Right lobe of liver (tissue), 6 donors: ENCODE measurements at regions not wholly inside any gene's neighbourhood (a gene's known extent, or its start where the extent isn't known, plus 50 kb on each side); places are given as distances from the start of the nearest gene placed in this dataset.

ENCODE experiments used
- ATAC-seq, 4 donors: fragments of 200-7000 bp; cut with Tn5 transposase; one replicate each; pipeline ENCODE4 v1.9.1; 2020; ENCODE audit warnings: mild to moderate bottlenecking in 4 of 4, moderate library complexity in 4 of 4
- DNase-seq, 3 donors: peaks; one replicate each; pipeline ENCODE4 v3.0.0-alpha.2; 2020
- H3K27ac ChIP-seq, 3 donors: fragments of 200-600 bp; one replicate each; pipeline ENCODE4 v1.8.0; 2022
- H3K27me3 ChIP-seq, 2 donors: fragments of 200-600 bp; one replicate each; pipeline ENCODE4 v1.8.0; 2022
- H3K36me3 ChIP-seq, 4 donors: fragments of 200-600 bp; sonication (generic) in 1 of 4; one replicate each; pipeline versions ENCODE4 v1.5.1 to v1.8.0; 2017 to 2022; ENCODE audit warnings: control low read depth in 1 of 4
- H3K4me1 ChIP-seq, 4 donors: fragments of 200-600 bp; sonication (generic) in 1 of 4; one replicate each; pipeline versions ENCODE4 v1.5.1 to v1.8.0; 2017 to 2022; ENCODE audit warnings: control low read depth in 1 of 4
- H3K4me3 ChIP-seq, 3 donors: fragments of 200-600 bp; one replicate each; pipeline ENCODE4 v1.8.0; 2022
- H3K9me3 ChIP-seq, 4 donors: fragments of 200-600 bp; sonication (generic) in 1 of 4; one replicate each; pipeline versions ENCODE4 v1.5.1 to v1.8.0; 2017 to 2022; ENCODE audit warnings: control low read depth in 1 of 4
- POLR2A ChIP-seq: fragments of 450-650 bp; IDR thresholded peaks from one replicate; pipeline ENCODE4 v1.6.1; 2017; ENCODE audit warnings: antibody characterized with exemption, mild to moderate bottlenecking
- WGBS: methylation state at CpG from one replicate; pipeline ENCODE4 v1.1.6; 2018; ENCODE audit warnings: low coverage, low lambda C conversion rate; ENCODE audit not compliant: insufficient coverage; ENCODE audit errors: missing lambda C conversion rate; 5-methylcytosine and 5-hydroxymethylcytosine counted together
- intact Hi-C, 2 donors: fragments of 100-400 bp; cut with DNase I; formaldehyde crosslinking; loops; one replicate each; pipeline versions ENCODE4 v1.11.2 to v1.14.1; 2022
- TF ChIP-seq, protein P1 (sequence below), 4 donors: fragments of 200-600 bp in 3 of 4; fragments of 450-650 bp in 1 of 4; IDR thresholded peaks; one replicate each; pipeline versions ENCODE4 v1.5.1 to v1.8.0; 2016 to 2022; ENCODE audit warnings: antibody characterized with exemption in 4 of 4, mild to moderate bottlenecking in 2 of 4
- donor health status: DM: no; HTN: yes; CAD: no.
- donor health status: DM: no; HTN: no; CAD: no.
- donor health status: DM: no; HTN: no; CAD: no.
- donor health status: DM: no; HTN: yes; CAD: no.
- donor health status: DM: no; HTN: yes; CAD: no.

DNA sequence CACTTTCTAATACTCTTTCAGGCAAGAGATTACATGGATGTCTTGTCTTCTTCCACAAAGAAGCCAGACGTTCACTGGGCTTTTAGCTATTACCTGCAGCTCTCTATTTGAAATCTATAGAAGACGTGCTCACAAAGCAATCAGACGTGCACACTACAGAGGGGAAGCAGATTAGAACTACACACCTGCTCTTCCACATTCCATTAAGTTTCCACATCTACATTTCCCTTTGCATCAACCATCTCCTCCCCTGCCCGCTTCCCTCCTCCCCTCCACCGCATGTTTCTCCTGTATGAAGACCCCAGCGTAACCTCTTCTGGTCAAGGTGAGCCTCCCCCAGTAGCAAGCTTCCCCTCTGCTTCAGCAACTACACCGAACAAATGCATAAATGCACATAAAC lies 119.8 kb downstream of the DHX15 start:
- no peak for DNase-seq
- TF ChIP-seq, protein P1, sequence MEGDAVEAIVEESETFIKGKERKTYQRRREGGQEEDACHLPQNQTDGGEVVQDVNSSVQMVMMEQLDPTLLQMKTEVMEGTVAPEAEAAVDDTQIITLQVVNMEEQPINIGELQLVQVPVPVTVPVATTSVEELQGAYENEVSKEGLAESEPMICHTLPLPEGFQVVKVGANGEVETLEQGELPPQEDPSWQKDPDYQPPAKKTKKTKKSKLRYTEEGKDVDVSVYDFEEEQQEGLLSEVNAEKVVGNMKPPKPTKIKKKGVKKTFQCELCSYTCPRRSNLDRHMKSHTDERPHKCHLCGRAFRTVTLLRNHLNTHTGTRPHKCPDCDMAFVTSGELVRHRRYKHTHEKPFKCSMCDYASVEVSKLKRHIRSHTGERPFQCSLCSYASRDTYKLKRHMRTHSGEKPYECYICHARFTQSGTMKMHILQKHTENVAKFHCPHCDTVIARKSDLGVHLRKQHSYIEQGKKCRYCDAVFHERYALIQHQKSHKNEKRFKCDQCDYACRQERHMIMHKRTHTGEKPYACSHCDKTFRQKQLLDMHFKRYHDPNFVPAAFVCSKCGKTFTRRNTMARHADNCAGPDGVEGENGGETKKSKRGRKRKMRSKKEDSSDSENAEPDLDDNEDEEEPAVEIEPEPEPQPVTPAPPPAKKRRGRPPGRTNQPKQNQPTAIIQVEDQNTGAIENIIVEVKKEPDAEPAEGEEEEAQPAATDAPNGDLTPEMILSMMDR (IDR thresholded peaks at IDR 0.05) = no peak
- no peak for TF ChIP-seq POLR2A
- H3K9me3 ChIP-seq = no peaks in the 10 kb centered on the region
- H3K36me3 ChIP-seq = no peaks in the 10 kb centered on the region
- H3K27ac ChIP-seq = no peak overlapping the region
- 71% methylated on average over 7 of the region's 7 CpGs for WGBS
- H3K4me1 ChIP-seq = no peaks in the 10 kb centered on the region
- no peak for ATAC-seq
- intact Hi-C loops = no loop called here
- H3K27me3 ChIP-seq = peaks cover 0 to 6% of the 10 kb centered on the region in 2 donors
- no peak overlapping the region for H3K4me3 ChIP-seq

DNA sequence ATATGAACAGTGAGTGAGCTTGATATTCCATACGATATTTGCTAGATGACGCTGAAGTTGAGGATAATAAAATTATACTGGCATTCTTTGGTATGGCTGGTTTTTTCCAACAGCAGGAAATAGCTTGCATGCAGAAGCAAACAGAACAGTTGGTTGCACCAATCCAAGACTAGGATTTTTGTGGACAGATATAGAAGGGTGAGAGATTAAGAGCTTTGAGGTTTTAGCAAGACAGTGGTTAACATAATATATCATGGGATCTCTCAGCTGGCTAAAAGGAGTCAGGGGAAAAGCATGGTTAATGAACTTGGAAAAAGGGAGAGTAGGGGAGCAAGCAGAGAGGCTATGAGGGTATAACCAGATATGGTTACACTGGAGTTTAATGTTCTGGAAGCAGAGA lies 127.9 kb downstream of the DHX15 start:
- no peak overlapping the region for H3K4me3 ChIP-seq
- no peaks in the 10 kb centered on the region for H3K4me1 ChIP-seq
- no peaks in the 10 kb centered on the region for H3K36me3 ChIP-seq
- no peak overlapping the region for H3K27ac ChIP-seq
- ATAC-seq = no peak
- no peaks in the 10 kb centered on the region for H3K27me3 ChIP-seq
- intact Hi-C loops = no loop called here
- no peak for DNase-seq
- TF ChIP-seq, protein P1 (IDR thresholded peaks at IDR 0.05) = no peak
- no peak for TF ChIP-seq POLR2A
- H3K9me3 ChIP-seq = no peaks in the 10 kb centered on the region
- 69% methylated on average over 2 of the region's 2 CpGs for WGBS

DNA sequence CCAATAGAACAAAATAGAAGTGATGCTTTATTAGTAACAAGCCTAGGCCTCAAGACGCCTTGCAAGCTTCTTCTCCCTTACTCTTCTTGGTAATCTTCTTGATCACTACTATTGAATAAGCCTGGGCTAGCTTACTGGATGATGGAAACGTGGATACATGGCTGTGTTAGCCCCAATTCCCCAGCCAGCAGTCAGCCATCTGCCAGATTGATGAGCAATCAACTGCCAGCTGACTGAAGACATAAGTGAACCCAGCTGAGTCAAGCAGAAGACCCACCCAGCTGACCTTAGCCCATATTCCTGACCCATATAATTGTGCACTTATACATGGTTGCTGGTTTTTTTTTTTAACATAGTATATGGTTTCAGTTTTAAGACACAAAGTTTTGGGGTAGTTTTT lies 130.4 kb downstream of the DHX15 start:
- WGBS = 57% methylated on average over 1 of the region's 2 CpGs
- no peak for TF ChIP-seq POLR2A
- TF ChIP-seq, protein P1 (IDR thresholded peaks at IDR 0.05) = no peak
- Histone ChIP-seq H3K4me1 (no peaks in the 10 kb centered on the region), H3K27ac (no peak overlapping the region), H3K9me3 (no peaks in the 10 kb centered on the region), H3K27me3 (no peaks in the 10 kb centered on the region), H3K36me3 (no peaks in the 10 kb centered on the region), H3K4me3 (no peak overlapping the region)
- intact Hi-C loops = no loop called here
- DNase-seq (no peak), ATAC-seq (no peak)

DNA sequence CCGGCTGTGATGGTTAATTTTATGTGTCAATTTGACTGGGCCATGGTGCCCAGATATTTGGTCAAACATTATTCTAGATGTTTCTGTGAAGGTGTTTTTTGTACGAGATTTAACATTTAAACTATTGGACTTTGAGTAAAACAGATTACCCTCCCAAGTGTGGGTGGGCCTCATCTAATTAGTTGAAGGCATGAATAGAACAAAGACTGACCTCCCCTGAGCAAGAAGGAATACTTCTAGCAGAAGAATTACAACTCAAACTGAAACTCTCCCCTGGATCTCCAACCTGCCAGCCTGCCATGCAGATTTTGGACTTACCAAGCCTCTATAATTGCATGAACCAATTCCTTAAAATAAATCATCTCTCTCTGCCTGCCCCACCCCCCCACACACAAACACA lies 132.5 kb downstream of the DHX15 start:
- DNase-seq (no peak), ATAC-seq (no peak)
- Histone ChIP-seq H3K4me1 (no peaks in the 10 kb centered on the region), H3K36me3 (no peaks in the 10 kb centered on the region), H3K4me3 (no peak overlapping the region), H3K27ac (no peak overlapping the region), H3K9me3 (no peaks in the 10 kb centered on the region), H3K27me3 (no peaks in the 10 kb centered on the region)
- intact Hi-C loops = no loop called here
- TF ChIP-seq, protein P1 (IDR thresholded peaks at IDR 0.05) = no peak
- TF ChIP-seq POLR2A = no peak
- 60% methylated on average over 2 of the region's 2 CpGs for WGBS

DNA sequence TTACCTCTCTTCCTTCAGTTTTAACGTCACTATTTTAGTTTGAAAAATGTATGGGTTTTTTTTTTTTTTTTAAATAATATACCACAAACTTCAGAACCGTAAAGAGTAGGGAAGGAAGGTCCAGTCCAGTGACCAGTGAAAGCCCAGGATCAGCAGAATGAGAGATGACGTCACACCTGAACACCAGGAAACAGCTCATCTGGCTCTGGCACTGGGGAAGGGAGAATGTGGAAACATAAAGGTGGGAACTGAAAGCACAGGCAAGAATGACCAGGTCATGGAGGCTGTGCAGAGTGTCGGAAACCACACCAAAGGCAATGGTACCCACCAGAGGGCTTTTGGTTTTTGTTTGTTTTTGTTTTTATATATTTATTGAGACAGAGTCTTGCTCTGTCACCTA lies 141.2 kb downstream of the DHX15 start:
- ATAC-seq (no peak), DNase-seq (no peak)
- no peaks in the 10 kb centered on the region for H3K27me3 ChIP-seq
- TF ChIP-seq, protein P1 (IDR thresholded peaks at IDR 0.05) = no peak
- TF ChIP-seq POLR2A = no peak
- intact Hi-C loops = no loop called here
- H3K9me3 ChIP-seq = no peaks in the 10 kb centered on the region
- no peaks in the 10 kb centered on the region for H3K36me3 ChIP-seq
- no peaks in the 10 kb centered on the region for H3K4me1 ChIP-seq
- no peak overlapping the region for H3K4me3 ChIP-seq
- 55% methylated on average over 4 of the region's 4 CpGs for WGBS
- H3K27ac ChIP-seq = no peak overlapping the region
